CD14-positive monocyte (primary cell): ENCODE measurements at regions not wholly inside any gene's neighbourhood (a gene's known extent, or its start where the extent isn't known, plus 50 kb on each side); places are given as distances from the start of the nearest gene placed in this dataset.
A peak's percentile ranks its signal among the peaks of the same experiment; 100 is the strongest.

ENCODE experiments used
- DNase-seq, 3 donors: peaks; one replicate each; pipeline ENCODE4 v3.0.0-alpha.2; 2011 to 2022
- H2AFZ ChIP-seq: 2 replicates; pipeline ENCODE4 v1.6.0; 2012; ENCODE audit warnings: mild to moderate bottlenecking, low read depth, low read length, inconsistent platforms; ENCODE audit not compliant: insufficient read depth, poor library complexity, severe bottlenecking
- H3K27ac ChIP-seq, 2 donors: 1 replicate in 1 of 2; 2 replicates in 1 of 2; pipeline ENCODE4 v1.5.1; 2012 to 2013; ENCODE audit warnings: low read length in 2 of 2, control low read depth in 1 of 2, inconsistent platforms in 1 of 2, low read depth in 1 of 2, mild to moderate bottlenecking in 1 of 2
- H3K27me3 ChIP-seq, 2 donors: one replicate each; pipeline versions ENCODE4 v1.6.0 to v1.6.1; 2011 to 2013; ENCODE audit warnings: low read length in 2 of 2; ENCODE audit not compliant: control insufficient read depth in 2 of 2, insufficient read depth in 2 of 2
- H3K36me3 ChIP-seq, 2 donors: replicated peaks in 1 of 2; 1 replicate in 1 of 2; 2 replicates in 1 of 2; pipeline versions ENCODE4 v1.5.1 to v1.6.1; 2012 to 2013; ENCODE audit warnings: low read length in 2 of 2, control low read depth in 1 of 2, inconsistent platforms in 1 of 2, mild to moderate bottlenecking in 1 of 2; ENCODE audit not compliant: insufficient read depth in 2 of 2, control insufficient read depth in 1 of 2
- H3K4me1 ChIP-seq, 2 donors: 1 replicate in 1 of 2; 2 replicates in 1 of 2; pipeline versions ENCODE4 v1.5.1 to v1.6.1; 2012 to 2013; ENCODE audit warnings: low read length in 2 of 2, control low read depth in 1 of 2, inconsistent platforms in 1 of 2, mild to moderate bottlenecking in 1 of 2, moderate library complexity in 1 of 2; ENCODE audit not compliant: insufficient read depth in 2 of 2, control insufficient read depth in 1 of 2
- H3K4me2 ChIP-seq: replicated peaks from 2 replicates; pipeline ENCODE3; 2012; ENCODE audit warnings: low read length, moderate library complexity, mild to moderate bottlenecking; ENCODE audit not compliant: poor library complexity, severe bottlenecking; ENCODE audit errors: extremely low read depth
- H3K4me3 ChIP-seq, 3 experiments: fragments of 200-600 bp in 1 of 3; sonication (generic) in 1 of 3; replicated peaks in 1 of 3; 1 replicate in 2 of 3; 2 replicates in 1 of 3; pipeline ENCODE4 v1.5.1; 2011 to 2013; ENCODE audit warnings: low read length in 3 of 3, mild to moderate bottlenecking in 3 of 3, control low read depth in 2 of 3, low read depth in 2 of 3, inconsistent platforms in 1 of 3, moderate library complexity in 1 of 3
- H3K79me2 ChIP-seq: 2 replicates; pipeline ENCODE4 v1.6.0; 2012; ENCODE audit warnings: mild to moderate bottlenecking, control low read depth, inconsistent platforms, low read length, moderate library complexity; ENCODE audit not compliant: insufficient read depth
- H3K9ac ChIP-seq: 2 replicates; pipeline ENCODE4 v1.6.0; 2017; ENCODE audit warnings: low read length, mild to moderate bottlenecking; ENCODE audit not compliant: insufficient read depth, poor library complexity, severe bottlenecking
- H3K9me3 ChIP-seq, 2 donors: replicated peaks in 1 of 2; 1 replicate in 1 of 2; 2 replicates in 1 of 2; pipeline versions ENCODE4 v1.5.1 to v1.6.1; 2012 to 2013; ENCODE audit warnings: low read length in 2 of 2, control low read depth in 1 of 2; ENCODE audit not compliant: control insufficient read depth in 1 of 2, insufficient read depth in 1 of 2
- H4K20me1 ChIP-seq: 2 replicates; pipeline ENCODE4 v1.6.0; 2012; ENCODE audit warnings: mild to moderate bottlenecking, low read length, control low read depth, moderate library complexity; ENCODE audit not compliant: insufficient read depth
- H3K27ac Mint-ChIP-seq, 7 donors: one replicate each; pipeline ENCODE4 v1.8.0; 2020; ENCODE audit warnings: mild to moderate bottlenecking in 7 of 7, mixed read lengths in 7 of 7, moderate library complexity in 6 of 7, inconsistent platforms in 2 of 7
- H3K27me3 Mint-ChIP-seq, 3 donors: one replicate each; pipeline ENCODE4 v1.8.0; 2021 to 2022; ENCODE audit warnings: low read depth in 3 of 3, mild to moderate bottlenecking in 3 of 3, mixed read lengths in 3 of 3, moderate library complexity in 3 of 3, inconsistent platforms in 1 of 3
- H3K36me3 Mint-ChIP-seq, 2 donors: one replicate each; pipeline ENCODE4 v1.8.0; 2020; ENCODE audit warnings: mixed read lengths in 2 of 2, inconsistent platforms in 1 of 2, mild to moderate bottlenecking in 1 of 2
- H3K4me1 Mint-ChIP-seq: one replicate; pipeline ENCODE4 v1.8.0; 2020; ENCODE audit warnings: mild to moderate bottlenecking, mixed read lengths
- H3K4me3 Mint-ChIP-seq, 2 donors: one replicate each; pipeline ENCODE4 v1.8.0; 2020; ENCODE audit warnings: mild to moderate bottlenecking in 2 of 2, mixed read lengths in 2 of 2, moderate library complexity in 1 of 2
- H3K9me3 Mint-ChIP-seq, 7 donors: one replicate each; pipeline ENCODE4 v1.8.0; 2020 to 2022; ENCODE audit warnings: mixed read lengths in 7 of 7, mild to moderate bottlenecking in 6 of 7, moderate library complexity in 6 of 7, inconsistent platforms in 2 of 7
- CTCF ChIP-seq: fragments of 200-600 bp; IDR thresholded peaks from one replicate; pipeline ENCODE4 v1.8.0; 2022; ENCODE audit warnings: antibody characterized with exemption, mild to moderate bottlenecking
- WGBS: methylation state at CpG from one replicate; pipeline ENCODE4 v1.1.5; 2013; ENCODE audit warnings: missing lambda C conversion rate; ENCODE audit not compliant: insufficient coverage; 5-methylcytosine and 5-hydroxymethylcytosine counted together
- intact Hi-C, 2 donors: fragments of 100-400 bp; cut with micrococcal nuclease; formaldehyde crosslinking; loops; one replicate each; pipeline versions ENCODE4 v1.15.0 to v1.15.1; 2023

- peaks cover 26 to 39% (median 34%) of the 10 kb centered on the region in 3 donors for H3K27me3 Mint-ChIP-seq
- Histone ChIP-seq H3K27ac (no peak overlapping the region), H2AFZ (no peak overlapping the region), H3K79me2 (no peaks in the 10 kb centered on the region), H3K4me2 (no peak overlapping the region), H3K4me1 (peaks cover 0 to 9% of the 10 kb centered on the region in 2 donors), H3K36me3 (no peaks in the 10 kb centered on the region), H3K9me3 (no peaks in the 10 kb centered on the region), H3K4me3 (no peak overlapping the region), H3K27me3 (peaks cover 0 to 17% of the 10 kb centered on the region in 2 donors), H3K9ac (no peak overlapping the region), H4K20me1 (no peaks in the 10 kb centered on the region)
- 90% methylated on average over 2 of the region's 4 CpGs for WGBS
- H3K4me1 Mint-ChIP-seq: peaks cover 9% of the 10 kb centered on the region
- H3K9me3 Mint-ChIP-seq: peaks cover 0 to 3% (median 1%) of the 10 kb centered on the region in 7 donors
- TF ChIP-seq CTCF: no peak
- H3K4me3 Mint-ChIP-seq: no peak overlapping the region
- no peak for DNase-seq
- intact Hi-C loops: no loop called here
- H3K36me3 Mint-ChIP-seq: no peaks in the 10 kb centered on the region
- H3K27ac Mint-ChIP-seq: peak overlapping the region in 1 of 7 donors; percentile 24
These were observed 76.7 kb upstream of the EIF5 start for GRCh38 chr14:103257211-103257962.

GRCh38 chr14:103258211-103258610, 75.8 kb upstream of the EIF5 start:
- H3K27ac Mint-ChIP-seq: no peak overlapping the region
- no peak overlapping the region for H2AFZ ChIP-seq
- H3K4me3 ChIP-seq: no peak overlapping the region
- H3K36me3 Mint-ChIP-seq: no peaks in the 10 kb centered on the region
- H3K79me2 ChIP-seq: no peaks in the 10 kb centered on the region
- intact Hi-C loops: no loop called here
- no peak overlapping the region for H3K9ac ChIP-seq
- H3K9me3 Mint-ChIP-seq: peaks cover 0 to 2% (median 0%) of the 10 kb centered on the region in 7 donors
- no peak overlapping the region for H3K4me3 Mint-ChIP-seq
- H3K4me2 ChIP-seq: no peak overlapping the region
- no peak overlapping the region for H3K27ac ChIP-seq
- H3K4me1 Mint-ChIP-seq: peaks cover 9% of the 10 kb centered on the region
- H3K27me3 Mint-ChIP-seq: peaks cover 25 to 42% (median 29%) of the 10 kb centered on the region in 3 donors
- H3K36me3 ChIP-seq: no peaks in the 10 kb centered on the region
- WGBS: 87% methylated on average over 7 of the region's 12 CpGs
- peaks cover 0 to 9% of the 10 kb centered on the region in 2 donors for H3K4me1 ChIP-seq
- no peaks in the 10 kb centered on the region for H4K20me1 ChIP-seq
- DNase-seq: no peak
- no peaks in the 10 kb centered on the region for H3K9me3 ChIP-seq
- peaks cover 0 to 18% of the 10 kb centered on the region in 2 donors for H3K27me3 ChIP-seq
- no peak for TF ChIP-seq CTCF
